LNCaP clone FGC (cell line): ENCODE measurements at regions not wholly inside any gene's neighbourhood (a gene's known extent, or its start where the extent isn't known, plus 50 kb on each side); places are given as distances from the start of the nearest gene placed in this dataset.

Experiments
- DNase-seq: peaks from one replicate; pipeline ENCODE4 v3.0.0-alpha.2; 2011; ENCODE audit warnings: low read depth
- H3K4me3 ChIP-seq: 2 replicates; pipeline ENCODE4 v1.5.1; 2011; ENCODE audit warnings: mild to moderate bottlenecking, low read depth, low read length, control low read depth
- TF ChIP-seq, protein P1 (sequence below): IDR thresholded peaks from 2 replicates; pipeline ENCODE4 v1.5.1; 2012; ENCODE audit warnings: mild to moderate bottlenecking; ENCODE audit not compliant: control insufficient read depth, insufficient read depth; ENCODE audit errors: extremely low read depth

DNA sequence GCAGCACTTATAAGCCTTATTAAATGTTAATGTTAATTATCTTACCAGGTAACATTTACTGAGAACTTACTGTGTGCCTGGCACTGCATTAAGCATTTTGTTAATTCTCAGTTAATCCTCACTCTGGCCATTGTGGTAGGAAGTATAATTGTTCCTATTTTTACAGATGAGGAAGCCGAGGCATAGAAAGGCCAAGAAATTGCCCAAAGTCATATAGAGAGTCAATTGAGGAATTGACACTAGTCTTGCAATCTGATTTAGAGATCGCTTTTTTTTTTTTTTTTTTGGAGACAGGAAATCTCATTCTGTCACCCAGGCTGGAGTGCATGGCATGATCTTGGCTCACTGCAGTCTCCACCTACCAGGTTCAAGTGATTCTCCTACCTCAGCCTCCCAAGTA, 132.6 kb upstream of the PROK2 start:
- no peak overlapping the region for H3K4me3 ChIP-seq
- no peak for DNase-seq
- TF ChIP-seq, protein P1, sequence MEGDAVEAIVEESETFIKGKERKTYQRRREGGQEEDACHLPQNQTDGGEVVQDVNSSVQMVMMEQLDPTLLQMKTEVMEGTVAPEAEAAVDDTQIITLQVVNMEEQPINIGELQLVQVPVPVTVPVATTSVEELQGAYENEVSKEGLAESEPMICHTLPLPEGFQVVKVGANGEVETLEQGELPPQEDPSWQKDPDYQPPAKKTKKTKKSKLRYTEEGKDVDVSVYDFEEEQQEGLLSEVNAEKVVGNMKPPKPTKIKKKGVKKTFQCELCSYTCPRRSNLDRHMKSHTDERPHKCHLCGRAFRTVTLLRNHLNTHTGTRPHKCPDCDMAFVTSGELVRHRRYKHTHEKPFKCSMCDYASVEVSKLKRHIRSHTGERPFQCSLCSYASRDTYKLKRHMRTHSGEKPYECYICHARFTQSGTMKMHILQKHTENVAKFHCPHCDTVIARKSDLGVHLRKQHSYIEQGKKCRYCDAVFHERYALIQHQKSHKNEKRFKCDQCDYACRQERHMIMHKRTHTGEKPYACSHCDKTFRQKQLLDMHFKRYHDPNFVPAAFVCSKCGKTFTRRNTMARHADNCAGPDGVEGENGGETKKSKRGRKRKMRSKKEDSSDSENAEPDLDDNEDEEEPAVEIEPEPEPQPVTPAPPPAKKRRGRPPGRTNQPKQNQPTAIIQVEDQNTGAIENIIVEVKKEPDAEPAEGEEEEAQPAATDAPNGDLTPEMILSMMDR = no peak

DNA sequence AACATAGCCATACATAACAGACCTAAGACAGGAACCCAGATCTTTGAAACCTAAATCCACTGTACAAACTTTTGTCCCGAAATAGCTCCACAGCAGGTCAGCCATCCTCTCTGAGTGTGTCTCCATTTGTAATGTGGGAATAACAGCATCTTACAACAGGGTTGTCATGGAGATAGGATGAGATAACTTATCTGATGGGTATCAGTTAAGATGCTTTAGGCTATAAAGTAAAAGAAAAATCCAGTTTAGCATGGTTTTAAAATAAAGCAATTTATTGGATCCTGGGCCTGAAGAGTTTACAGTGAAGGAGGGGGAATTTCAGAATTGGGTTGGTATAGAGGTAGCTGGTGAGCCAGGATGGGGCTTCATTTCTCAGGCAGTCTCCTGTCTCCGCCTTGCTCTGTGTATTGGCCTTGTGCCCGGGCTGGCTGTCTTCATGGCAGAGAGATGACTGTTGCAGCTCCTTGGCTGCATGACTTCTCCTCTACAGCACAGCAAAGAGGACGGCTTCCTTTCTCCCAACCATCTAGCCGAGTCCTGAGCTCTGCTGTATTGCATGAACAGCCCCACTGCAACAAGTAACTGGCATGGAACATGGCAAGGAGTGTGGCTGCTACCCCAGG, 131.9 kb upstream of the PROK2 start:
- no peak overlapping the region for H3K4me3 ChIP-seq
- DNase-seq = no peak
- TF ChIP-seq, protein P1 = no peak

DNA sequence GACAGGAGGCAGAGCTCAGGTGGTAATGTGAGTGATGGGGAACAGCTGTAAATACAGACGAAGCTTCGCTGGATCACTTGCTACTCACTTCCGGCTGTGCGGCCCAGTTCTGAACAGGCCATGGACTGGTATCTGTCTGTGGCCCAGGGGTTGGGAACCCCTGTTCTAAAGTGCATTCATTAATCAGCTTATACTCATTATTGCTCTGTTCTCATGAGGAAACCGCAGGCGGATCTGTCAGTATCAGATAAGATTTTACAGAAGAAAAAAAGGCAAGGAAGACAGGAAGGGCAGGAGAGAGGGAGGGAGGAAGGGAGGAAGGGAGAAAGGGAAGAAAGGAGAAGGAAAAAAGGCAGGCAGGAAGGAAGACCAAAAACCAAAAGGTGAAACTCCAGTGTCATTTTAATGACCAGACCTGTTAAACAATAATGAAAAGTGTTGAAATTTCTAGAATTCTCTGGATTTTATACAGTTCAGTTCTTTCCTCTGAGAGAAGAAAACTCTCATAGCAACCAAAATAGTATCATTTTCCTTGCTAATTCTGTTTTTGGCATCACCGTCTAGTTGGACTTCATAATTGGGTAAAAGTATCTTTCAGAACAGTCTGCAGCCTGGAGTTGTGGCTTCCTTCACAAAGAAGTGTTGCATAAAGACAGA, 128.0 kb upstream of the PROK2 start:
- H3K4me3 ChIP-seq = no peak overlapping the region
- TF ChIP-seq, protein P1 = no peak
- DNase-seq = no peak

DNA sequence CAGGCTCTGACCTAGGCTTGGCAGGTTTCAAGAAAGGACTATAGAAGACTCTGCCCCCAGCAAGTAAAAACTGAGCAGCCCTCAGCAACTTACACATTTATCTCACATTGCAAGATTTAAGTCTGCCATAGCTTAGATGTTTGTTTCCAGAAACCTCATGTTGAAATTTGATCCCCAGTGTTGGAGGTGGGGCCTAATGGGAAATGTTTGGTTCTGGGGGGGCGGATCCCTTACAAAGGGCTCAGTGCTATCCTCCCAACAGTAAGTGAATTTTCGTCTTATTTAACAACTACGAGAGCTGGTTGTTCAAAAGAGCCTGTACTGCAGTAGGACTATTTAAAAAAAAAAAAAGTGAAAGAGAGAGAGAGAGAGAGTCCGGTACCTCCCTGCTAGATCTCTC, 125.2 kb upstream of the PROK2 start:
- DNase-seq = no peak
- H3K4me3 ChIP-seq = no peak overlapping the region
- TF ChIP-seq, protein P1 = no peak

DNA sequence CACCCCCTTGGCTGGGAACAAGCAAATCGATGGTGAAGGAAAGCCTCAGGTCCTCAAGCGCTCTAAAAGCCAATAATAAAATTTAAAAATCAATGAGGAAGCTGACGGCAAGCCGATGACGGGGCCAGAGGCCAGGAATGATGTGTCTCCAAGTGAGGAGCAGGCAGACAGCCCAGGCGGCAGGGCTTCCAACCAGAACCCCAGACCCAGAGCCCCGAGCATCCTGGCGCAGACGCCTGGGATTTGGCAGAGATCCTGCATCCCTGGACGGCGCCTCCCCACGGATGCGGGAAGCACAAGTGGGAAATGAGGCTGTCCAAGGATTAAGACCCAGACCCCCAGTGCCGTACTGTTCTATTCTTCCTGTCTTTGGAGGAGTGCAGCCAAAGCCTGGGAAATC, 123.0 kb upstream of the PROK2 start:
- TF ChIP-seq, protein P1 = no peak
- no peak for DNase-seq
- H3K4me3 ChIP-seq = no peak overlapping the region

DNA sequence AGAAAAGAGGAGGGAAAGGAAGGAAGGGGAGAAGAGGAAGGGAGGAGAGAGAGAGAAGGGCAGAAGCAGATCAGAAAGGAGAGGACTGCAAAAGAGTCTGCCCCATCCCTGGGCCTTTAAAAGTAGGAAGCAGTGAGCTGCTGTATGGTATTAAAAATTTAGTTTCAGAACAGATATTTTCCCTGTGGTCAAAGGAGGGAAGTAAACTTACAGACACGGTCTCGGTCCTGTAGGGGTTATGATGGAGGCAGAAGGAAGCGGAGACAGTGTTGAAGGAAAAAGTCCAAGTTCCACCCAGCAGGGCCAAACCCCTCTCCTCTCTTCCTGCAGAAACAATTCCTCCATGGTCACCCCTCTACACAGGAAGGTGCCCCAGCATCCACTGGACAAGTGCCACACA, 122.0 kb upstream of the PROK2 start:
- no peak for DNase-seq
- H3K4me3 ChIP-seq = no peak overlapping the region
- TF ChIP-seq, protein P1 = no peak

DNA sequence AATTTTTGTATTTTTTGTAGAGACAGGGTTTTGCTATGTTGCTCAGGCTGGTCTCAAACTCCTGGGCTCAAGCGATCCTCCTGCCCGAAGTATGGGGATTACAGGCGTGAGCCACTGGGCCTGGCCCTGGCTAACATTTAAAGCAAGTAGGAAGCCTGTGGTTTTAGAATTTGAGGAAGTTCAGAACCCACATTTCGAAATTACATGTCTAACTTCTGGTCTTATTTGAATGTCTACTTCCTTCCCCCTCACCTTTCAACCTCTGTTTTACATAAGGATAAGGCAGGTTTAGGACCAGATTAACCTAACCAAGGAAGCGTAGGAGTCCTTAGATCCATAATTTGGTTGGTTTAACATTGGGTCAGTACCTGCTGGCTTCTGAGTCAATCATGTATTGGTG, 120.5 kb upstream of the PROK2 start:
- no peak overlapping the region for H3K4me3 ChIP-seq
- TF ChIP-seq, protein P1 = no peak
- no peak for DNase-seq
